Endothelial cell (in vitro differentiated cells): ENCODE measurements at regions not wholly inside any gene's neighbourhood (a gene's known extent, or its start where the extent isn't known, plus 50 kb on each side); places are given as distances from the start of the nearest gene placed in this dataset.

Experiments used
- DNase-seq: peaks from one replicate; pipeline ENCODE4 v3.0.0; 2021; ENCODE audit warnings: low spot score
- H3K27ac Mint-ChIP-seq: one replicate; pipeline ENCODE4 v1.8.0; 2021; ENCODE audit warnings: mixed read lengths, inconsistent platforms; ENCODE audit not compliant: unreplicated experiment
- H3K27me3 Mint-ChIP-seq: one replicate; pipeline ENCODE4 v1.8.0; 2021; ENCODE audit warnings: mild to moderate bottlenecking, moderate library complexity, mixed read lengths, inconsistent platforms; ENCODE audit not compliant: unreplicated experiment
- H3K36me3 Mint-ChIP-seq: one replicate; pipeline ENCODE4 v1.8.0; 2021; ENCODE audit warnings: mild to moderate bottlenecking, low read depth, mixed read lengths, inconsistent platforms; ENCODE audit not compliant: unreplicated experiment
- H3K4me1 Mint-ChIP-seq: one replicate; pipeline ENCODE4 v1.8.0; 2021; ENCODE audit warnings: mild to moderate bottlenecking, mixed read lengths, inconsistent platforms; ENCODE audit not compliant: unreplicated experiment
- H3K4me3 Mint-ChIP-seq: one replicate; pipeline ENCODE4 v1.8.0; 2021; ENCODE audit warnings: mild to moderate bottlenecking, mixed read lengths, inconsistent platforms; ENCODE audit not compliant: unreplicated experiment
- H3K9me3 Mint-ChIP-seq: one replicate; pipeline ENCODE4 v1.8.0; 2021; ENCODE audit warnings: mixed read lengths, inconsistent platforms; ENCODE audit not compliant: unreplicated experiment
- TF ChIP-seq, protein P1 (sequence below): fragments of 200-600 bp; sonication (generic); IDR thresholded peaks from one replicate; pipeline ENCODE4 v1.5.0; 2021; ENCODE audit warnings: antibody characterized with exemption; ENCODE audit not compliant: unreplicated experiment

GRCh38 chr1:80629304-80629837 lies 1171.4 kb upstream of the ADGRL2 start:
- H3K27ac Mint-ChIP-seq: no peak overlapping the region
- TF ChIP-seq, protein P1, sequence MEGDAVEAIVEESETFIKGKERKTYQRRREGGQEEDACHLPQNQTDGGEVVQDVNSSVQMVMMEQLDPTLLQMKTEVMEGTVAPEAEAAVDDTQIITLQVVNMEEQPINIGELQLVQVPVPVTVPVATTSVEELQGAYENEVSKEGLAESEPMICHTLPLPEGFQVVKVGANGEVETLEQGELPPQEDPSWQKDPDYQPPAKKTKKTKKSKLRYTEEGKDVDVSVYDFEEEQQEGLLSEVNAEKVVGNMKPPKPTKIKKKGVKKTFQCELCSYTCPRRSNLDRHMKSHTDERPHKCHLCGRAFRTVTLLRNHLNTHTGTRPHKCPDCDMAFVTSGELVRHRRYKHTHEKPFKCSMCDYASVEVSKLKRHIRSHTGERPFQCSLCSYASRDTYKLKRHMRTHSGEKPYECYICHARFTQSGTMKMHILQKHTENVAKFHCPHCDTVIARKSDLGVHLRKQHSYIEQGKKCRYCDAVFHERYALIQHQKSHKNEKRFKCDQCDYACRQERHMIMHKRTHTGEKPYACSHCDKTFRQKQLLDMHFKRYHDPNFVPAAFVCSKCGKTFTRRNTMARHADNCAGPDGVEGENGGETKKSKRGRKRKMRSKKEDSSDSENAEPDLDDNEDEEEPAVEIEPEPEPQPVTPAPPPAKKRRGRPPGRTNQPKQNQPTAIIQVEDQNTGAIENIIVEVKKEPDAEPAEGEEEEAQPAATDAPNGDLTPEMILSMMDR: no peak

DNA sequence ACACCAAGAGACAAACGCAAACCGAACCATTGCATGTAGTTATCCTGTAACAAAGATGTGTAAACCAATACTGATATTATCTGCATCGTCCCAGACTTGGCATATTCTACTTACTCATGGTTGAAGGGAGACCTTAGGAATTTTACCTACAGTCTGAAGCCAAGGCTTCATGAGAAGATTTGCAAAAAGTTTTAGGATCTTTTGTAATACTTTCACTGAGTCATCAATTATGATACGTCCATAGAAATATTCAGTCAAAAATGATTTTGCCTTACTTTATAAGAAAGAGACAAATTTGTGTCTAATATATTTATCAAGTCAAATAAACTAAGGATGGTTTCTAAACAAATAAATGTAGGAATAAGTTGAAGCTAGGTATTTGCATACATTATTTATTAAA lies 1176.1 kb upstream of the ADGRL2 start:
- Mint-ChIP-seq H3K4me3 (no peak overlapping the region), H3K36me3 (no peaks in the 10 kb centered on the region), H3K4me1 (no peaks in the 10 kb centered on the region), H3K9me3 (no peaks in the 10 kb centered on the region), H3K27ac (no peak overlapping the region), H3K27me3 (no peaks in the 10 kb centered on the region)
- TF ChIP-seq, protein P1: no peak
- DNase-seq: no peak

More at GRCh38 chr1:80629304-80629837, 1171.4 kb upstream of the ADGRL2 start:
- H3K9me3 Mint-ChIP-seq: no peaks in the 10 kb centered on the region
- no peaks in the 10 kb centered on the region for H3K36me3 Mint-ChIP-seq
- no peak overlapping the region for H3K4me3 Mint-ChIP-seq
- peaks cover 2% of the 10 kb centered on the region for H3K27me3 Mint-ChIP-seq
- no peak for DNase-seq
- no peaks in the 10 kb centered on the region for H3K4me1 Mint-ChIP-seq

DNA sequence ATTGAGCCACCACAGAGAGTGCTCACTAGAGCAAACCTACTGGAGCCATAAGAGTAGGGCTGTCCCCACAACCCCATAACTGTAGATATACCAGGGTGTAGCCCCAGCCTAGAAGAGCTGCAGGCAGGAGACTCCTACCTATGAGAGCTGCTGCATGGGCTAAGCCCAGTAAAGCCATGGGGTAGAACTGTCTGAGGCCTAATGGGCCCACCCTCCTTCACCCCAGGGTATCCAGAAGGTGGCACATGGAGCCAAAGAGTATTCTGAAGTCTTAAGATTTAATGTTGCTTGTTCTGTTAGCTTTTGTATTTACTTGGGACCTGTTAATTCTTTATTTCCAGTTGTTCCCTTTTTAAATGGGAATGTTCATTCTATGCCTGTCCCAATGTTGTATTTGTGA lies 1193.7 kb upstream of the ADGRL2 start:
- DNase-seq: no peak
- H3K9me3 Mint-ChIP-seq: no peaks in the 10 kb centered on the region
- no peaks in the 10 kb centered on the region for H3K36me3 Mint-ChIP-seq
- H3K4me1 Mint-ChIP-seq: no peaks in the 10 kb centered on the region
- H3K27me3 Mint-ChIP-seq: peaks cover 2% of the 10 kb centered on the region
- H3K27ac Mint-ChIP-seq: no peak overlapping the region
- TF ChIP-seq, protein P1: no peak
- H3K4me3 Mint-ChIP-seq: no peak overlapping the region

DNA sequence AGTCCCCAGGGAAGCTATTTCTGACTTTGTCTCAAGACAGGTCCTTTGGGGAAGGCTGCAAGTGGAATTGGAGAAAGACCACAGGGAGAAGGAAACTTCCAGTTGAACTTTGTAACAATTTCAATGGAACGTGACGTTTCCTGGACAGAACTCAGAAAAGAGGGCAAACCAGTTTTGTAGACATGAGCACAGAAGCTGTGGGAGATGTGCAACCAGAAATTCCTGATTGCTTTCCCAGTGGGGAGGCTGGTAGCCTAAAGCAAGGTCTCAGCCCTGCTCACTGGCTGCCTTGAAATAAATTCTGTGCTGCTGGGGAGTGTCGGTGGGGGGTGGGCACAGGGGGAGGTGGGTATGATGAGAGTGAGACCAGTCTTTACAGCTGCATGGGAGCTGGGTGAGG lies 1206.7 kb upstream of the ADGRL2 start:
- Mint-ChIP-seq H3K27me3 (no peaks in the 10 kb centered on the region), H3K4me3 (no peak overlapping the region), H3K4me1 (no peaks in the 10 kb centered on the region), H3K9me3 (peaks cover 11% of the 10 kb centered on the region), H3K36me3 (no peaks in the 10 kb centered on the region), H3K27ac (no peak overlapping the region)
- DNase-seq: no peak
- TF ChIP-seq, protein P1: no peak

GRCh38 chr1:80593197-80593596 lies 1207.5 kb upstream of the ADGRL2 start:
- DNase-seq: no peak
- no peaks in the 10 kb centered on the region for H3K4me1 Mint-ChIP-seq
- H3K4me3 Mint-ChIP-seq: no peak overlapping the region
- no peaks in the 10 kb centered on the region for H3K36me3 Mint-ChIP-seq
- H3K9me3 Mint-ChIP-seq: peaks cover 11% of the 10 kb centered on the region
- TF ChIP-seq, protein P1: no peak
- H3K27ac Mint-ChIP-seq: no peak overlapping the region
- H3K27me3 Mint-ChIP-seq: no peaks in the 10 kb centered on the region
